ENCODE measurements at regions not wholly inside any gene's neighbourhood (a gene's known extent, or its start where the extent isn't known, plus 50 kb on each side); places are given as distances from the start of the nearest gene placed in this dataset.

DNA sequence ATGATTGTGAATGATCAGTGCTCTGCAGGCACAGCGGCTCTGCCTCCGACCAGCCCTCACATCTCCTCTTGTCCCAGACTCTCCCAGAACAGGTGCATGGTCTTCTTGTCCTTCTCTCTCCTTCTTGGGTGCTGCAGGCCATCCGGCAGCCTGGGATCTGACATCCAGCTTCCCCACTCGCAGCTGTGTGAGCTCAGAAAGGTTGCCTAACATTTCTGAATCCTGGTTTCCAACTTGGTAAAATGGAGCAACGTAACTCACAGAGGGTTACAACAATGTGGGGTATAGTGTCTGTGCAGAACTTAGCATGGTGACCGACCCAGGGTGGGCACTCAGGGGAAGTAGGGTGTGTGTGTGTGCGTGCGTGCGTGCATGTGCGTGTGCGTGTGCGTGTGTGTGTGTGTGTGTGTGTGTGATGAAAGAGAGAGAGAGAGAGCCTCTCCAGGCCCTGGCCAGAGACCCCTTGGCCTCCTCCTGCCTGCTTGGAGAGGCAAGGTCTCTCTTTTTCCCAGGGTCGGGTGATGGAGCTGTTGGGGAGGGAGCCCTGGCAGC, 110.1 kb downstream of the SNX5 start:
- DNase-seq (ENCODE audit: low spot score): no peak

DNA sequence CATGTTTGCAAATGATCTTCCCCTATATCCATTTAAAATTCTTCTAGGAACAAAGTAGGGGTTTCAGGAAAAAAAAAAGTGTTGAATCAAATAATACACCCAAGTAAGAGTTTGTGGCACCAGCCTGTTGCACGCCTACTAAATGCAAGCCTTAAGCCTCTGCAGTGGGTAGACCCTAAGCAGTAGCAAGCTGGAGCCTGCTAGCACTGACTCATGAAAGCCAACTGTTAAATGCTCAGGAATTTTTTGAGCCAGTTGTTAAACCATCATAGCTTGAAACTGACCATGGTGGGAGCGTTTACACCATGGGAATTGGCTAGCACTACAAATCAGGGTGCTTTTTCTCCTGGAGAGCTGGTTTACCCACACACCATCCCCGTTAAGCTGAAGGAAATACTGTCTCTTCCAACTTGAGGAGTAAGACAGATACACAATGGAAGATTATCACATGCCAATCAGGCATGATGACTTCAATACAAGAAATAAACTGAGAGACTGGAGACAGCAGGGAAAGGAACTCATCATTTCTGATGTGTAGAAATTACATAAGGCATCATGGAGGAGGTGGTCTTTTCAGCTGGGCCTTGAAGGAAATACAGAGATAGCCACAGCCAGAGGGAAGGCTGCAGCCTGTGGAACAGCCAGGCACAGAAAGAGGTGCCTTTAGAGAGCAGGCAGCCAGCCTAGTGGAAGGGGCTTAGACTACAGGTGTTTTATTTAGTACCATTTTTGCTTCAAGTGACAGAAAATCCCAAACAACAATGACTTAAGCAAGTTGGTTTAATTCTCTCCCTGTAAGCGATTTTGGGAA, 110.8 kb downstream of the SNX5 start:
- DNase-seq (ENCODE audit: low spot score): no peak

- no peak for DNase-seq (ENCODE audit: low spot score)
These were observed 111.6 kb downstream of the SNX5 start for GRCh38 chr20:17856837-17857605.

DNA sequence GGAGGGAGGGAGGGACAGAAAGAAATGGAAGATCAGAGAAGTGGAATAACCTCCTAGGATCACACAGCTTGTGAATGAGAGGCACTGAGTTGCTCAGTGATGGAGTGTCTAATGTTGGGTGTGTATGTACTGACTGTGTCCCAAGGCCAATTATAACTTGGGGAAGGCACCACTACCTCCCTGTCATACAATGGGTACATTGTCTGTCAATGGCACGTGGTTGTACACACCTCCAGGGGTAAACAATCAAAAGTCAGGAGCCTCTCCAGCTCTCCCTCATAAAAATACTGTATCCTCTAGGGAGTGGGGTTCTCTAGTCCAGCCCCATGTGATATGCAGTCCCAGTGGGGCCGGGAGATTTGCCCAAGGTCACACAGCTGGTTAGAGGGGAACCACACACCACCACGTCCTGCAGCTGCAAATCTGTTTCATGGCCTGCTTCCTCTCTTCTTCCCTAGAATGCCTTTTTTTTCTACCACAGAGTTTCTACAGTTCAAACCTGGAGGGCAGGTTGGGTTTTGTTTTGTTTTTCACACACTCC, 112.5 kb downstream of the SNX5 start:
- no peak for DNase-seq (ENCODE audit: low spot score)

GRCh38 chr20:17854307-17854903, 114.2 kb downstream of the SNX5 start:
- peak; percentile 35 for DNase-seq (ENCODE audit: low spot score)

DNA sequence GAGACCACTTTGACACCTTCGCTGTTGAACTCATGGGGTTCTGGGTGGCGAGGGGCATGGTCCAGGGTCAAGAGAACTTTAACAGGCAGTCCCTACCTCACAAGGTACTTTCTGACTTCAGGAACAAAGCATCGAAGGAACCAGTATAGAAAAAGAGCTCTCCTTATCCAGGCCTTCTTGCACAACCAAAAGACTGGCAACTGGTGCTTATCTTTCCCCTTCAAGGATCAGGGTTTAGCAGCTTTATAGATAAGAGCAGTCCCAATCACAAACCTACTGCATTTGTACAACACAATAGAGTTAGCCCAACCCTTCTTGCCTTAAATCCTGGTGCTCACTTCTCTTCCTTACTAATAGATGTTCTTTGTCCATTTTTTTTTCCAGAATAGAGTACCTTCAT, 116.3 kb downstream of the SNX5 start:
- DNase-seq (ENCODE audit: low spot score): no peak

DNA sequence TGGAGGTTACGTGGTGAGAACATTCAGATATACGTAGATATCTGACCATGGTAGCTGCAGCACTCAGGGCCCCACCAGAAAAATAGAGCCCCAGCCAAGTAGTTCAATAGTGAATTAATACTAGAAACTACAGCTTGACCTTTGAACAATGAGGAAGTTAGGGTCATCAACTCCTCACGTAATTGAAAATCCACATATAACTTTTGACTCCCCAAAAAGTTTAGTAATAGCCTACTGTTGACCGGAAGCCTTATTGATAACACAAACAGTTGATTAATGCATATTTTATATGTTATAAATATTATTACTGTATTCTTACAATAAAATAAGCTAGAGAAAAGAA, 117.9 kb downstream of the SNX5 start:
- no peak for DNase-seq (ENCODE audit: low spot score)

GRCh38 chr20:17849901-17850683, 118.5 kb downstream of the SNX5 start:
- peak; percentile 81 for DNase-seq (ENCODE audit: low spot score)

GRCh38 chr20:17849138-17849900, 119.3 kb downstream of the SNX5 start:
- DNase-seq (ENCODE audit: low spot score): no peak

DNA sequence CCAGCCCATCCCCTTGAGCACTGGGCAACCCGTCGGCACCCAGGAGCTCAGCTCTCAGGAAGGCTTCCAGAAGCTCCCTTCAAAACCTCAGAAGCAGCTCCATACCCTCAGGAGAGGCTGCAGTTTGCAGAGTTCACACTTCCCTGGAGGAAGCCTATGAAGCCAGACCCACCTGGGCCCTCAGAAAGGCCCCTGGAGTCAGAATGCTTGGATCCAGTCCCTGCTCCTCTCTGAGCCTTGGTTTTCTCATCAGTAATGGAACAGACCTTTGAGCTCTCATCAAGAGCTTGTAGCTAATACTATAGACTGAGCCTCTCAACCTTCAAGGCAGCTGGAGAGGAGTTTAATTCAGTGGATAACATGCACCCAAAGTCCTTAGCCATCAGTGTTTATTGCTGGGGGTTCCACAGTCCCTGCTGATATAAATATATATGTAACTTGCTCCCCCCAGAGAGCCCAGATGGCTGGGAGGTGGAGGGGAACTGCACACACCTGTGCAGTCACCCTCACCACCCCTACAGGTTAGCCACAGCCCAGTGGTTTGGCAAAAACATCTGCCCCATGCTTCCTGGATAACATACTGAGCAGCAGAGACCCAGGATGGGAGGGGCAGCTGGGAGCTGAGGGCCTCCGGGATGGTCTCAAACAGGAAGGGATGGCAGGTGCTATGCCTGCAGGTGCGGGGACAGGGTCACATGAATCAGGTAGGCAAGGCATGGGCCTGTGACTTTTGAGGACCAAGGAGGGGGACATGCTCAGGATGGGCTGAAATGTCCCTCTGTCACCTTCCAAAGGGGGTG, 120.1 kb downstream of the SNX5 start:
- DNase-seq (ENCODE audit: low spot score): no peak

DNA sequence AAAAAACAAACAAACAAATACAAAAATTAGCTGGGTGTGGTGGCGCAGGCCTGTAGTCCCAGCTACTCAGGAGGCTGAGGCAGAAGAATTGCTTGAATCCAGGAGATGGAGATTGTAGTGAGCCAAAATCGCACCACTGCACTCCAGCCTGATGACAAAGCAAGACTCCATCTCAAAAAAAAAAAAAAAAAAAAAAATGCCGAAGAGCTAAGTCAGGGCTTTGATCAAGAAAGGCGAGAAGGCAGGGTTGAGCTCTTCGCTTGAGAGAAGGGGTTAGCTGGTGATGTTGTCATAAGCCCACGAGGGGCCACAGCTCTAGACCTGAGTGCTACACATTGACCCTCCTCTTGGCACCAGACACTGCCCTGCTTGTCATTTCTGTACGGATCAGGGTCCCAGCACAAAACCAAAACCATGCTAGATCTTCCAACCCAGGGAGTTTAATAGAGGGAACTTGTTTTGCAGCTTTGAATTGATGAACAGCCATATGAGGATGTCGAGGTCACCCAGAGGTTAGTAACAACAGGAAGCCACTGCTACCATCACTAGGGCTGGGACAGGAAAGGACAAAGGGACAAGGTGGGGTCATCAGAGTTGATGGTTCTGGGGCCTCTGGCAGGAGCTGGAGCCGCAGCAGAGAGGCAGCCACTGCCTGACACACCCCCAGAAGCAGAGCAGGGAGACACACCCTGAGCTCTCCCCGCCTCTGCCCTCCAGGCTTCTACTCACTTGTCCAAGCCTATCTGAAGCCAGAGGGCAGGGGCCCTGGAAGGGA, 122.7 kb downstream of the SNX5 start:
- no peak for DNase-seq (ENCODE audit: low spot score)

DNA sequence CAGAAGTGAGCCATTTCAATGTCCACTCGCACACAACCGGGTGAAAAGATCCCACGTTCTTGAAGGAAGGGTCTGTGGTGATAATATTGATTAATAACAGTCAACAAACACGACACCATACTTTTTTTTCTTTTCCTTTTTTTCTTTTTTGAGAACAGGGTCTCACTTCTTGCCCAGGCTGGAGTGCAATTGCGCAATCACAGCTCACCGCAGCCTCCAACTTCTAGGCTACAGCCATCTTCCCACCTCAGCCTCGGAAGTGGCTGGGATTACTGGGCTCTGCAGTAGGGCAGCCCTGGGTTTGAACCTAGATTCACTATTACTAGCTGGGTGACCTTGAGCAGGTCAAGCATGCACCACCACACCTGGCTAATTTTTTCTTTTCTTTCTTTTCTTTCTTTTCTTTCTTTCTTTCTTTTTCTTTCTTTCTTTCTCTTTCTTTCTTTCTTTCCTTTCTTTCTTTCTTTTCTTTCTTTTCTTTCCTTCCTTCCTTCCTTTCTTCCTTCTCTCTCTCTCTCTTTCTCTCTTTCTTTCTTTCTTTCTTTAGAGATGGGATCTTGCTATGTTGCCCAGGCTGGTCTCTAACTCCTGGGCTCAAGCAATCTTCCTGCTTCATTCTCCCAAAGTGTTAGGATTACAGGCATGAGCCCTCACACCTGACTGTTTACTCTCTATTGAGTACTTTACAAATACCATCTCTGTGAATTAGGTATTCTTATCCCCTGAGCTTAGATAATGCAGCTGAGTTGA, 123.9 kb downstream of the SNX5 start:
- no peak for DNase-seq (ENCODE audit: low spot score)

DNA sequence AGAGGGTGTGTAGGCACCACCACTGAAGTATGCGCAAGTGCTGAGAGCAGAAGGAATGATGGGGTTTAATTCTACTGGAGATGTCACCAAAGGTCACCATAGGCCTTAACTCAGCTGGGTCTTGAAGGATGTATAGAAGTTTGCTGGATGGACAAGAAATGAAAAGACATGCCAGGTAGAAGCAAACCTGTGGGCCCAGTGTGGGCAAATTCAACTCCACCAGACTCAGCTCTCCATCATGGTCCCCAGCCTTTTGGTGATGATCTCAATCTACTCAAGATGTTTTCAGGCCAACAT, 124.5 kb downstream of the SNX5 start:
- DNase-seq (ENCODE audit: low spot score): no peak

DNA sequence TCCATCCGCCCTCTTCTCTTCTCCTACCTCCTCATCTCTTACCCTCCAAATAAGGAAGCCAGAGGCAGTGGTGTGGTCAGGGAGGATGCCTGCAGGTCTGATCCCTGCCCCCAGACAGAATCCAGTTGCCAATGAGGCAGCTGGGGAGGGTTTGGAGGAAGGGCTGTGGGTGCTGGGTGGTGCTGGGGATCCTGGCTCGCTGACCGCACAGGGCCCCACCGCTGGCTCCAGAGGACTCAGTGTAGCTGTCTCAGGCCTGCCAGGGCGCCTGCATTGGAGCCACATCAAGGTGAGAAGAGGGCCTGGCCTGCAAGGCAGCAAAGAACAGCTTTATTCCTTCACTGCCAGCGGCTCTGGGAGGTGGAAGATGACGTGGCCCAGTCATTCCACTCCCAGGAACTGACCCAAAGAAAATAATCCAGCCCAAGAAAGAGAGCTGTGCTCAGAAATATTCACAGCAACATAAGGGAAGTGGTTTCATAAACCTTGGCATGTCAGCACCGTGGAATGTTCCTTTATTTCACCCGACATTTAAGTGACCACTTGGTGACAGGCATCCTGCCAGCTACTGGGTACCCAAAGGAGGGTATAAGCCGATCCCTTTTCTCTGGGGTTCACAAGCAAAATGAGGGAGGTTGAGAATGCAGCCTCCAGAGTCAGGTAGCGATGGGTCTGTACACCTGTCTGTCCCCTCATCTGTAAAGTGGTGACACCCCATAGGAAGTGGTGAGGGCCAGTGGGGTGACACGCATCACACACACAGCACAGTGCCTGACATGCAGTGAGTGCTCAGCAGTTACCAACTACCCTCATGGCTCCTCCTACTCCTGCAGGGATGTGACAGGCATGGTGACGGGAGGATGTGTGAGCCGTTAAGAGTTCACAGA, 125.1 kb downstream of the SNX5 start:
- DNase-seq (ENCODE audit: low spot score): peak; percentile 98

- DNase-seq (ENCODE audit: low spot score): peak; percentile 17
These were observed 126.8 kb downstream of the SNX5 start for GRCh38 chr20:17841751-17842215.

DNA sequence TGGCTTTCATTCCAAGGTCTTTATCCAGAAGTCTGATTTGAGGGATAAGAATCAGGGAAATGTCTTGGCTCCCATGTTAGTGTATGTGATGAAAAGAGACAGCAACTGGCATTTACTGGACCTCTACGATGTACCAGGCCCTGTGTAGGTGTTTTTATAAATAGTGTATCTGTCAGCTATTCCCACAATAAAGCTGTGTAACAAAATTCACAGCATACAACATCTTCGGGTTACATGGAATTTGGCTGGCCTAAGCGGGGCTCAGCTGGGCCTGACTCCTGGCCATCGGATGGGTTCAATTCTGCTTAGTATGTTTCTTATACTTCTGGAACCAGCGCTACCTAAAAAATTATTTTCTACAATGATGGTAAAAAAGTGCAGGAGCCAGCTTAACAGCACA, 128.2 kb downstream of the SNX5 start:
- DNase-seq (ENCODE audit: low spot score): no peak

DNA sequence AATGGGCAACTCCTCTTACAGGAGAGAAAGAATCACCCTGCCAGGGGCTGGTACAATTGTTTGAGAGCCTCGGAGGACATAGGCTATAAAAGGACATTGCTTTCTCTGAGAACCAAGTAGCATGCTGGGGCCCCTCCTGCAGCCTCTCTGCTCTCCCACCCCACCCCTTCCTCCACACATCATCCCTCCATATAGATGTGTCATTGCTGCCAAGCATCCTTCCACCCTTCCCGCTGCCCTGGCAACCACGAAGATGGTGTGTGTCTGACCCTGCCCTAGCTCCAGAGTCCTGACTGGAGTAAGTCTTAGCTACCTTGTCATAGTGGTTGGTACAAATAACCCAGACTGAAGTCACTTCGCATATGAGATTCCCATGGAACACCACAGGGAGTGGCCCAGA, 129.7 kb downstream of the SNX5 start:
- no peak for DNase-seq (ENCODE audit: low spot score)

DNA sequence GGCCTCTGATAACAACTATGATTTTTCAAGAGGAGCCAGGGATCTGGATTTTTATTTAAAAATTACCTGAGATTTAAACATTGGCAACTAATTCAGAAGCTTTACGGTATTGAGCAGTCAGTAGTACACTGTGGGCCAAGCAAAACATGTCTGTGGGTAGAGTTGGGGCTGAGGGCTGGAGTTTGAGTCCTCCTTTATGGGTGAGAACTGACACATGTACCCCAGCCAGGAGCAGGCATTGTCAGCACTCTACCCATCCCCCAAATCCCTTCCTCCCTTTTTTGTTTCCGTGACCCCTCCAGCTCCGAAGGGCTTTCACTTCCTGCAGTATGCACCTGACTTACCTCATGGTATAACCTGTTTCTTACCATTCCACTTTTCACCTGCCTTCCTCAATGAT, 131.4 kb downstream of the SNX5 start:
- DNase-seq (ENCODE audit: low spot score): no peak
